H1 (cell line): ENCODE measurements at regions not wholly inside any gene's neighbourhood (a gene's known extent, or its start where the extent isn't known, plus 50 kb on each side); places are given as distances from the start of the nearest gene placed in this dataset.

Experiments used
- CTCF ChIA-PET: fragments of 300-600 bp; sonication (Branson Sonifier 250); formaldehyde crosslinking; loops from one replicate; lab custom pipeline; 2021; ENCODE audit not compliant: partially characterized antibody; lab: Charles Lee
- POLR2A ChIA-PET: fragments of 300-600 bp; sonication (Branson Sonifier 250); formaldehyde crosslinking; loops from one replicate; lab custom pipeline; 2021; ENCODE audit warnings: inconsistent platforms; ENCODE audit not compliant: partially characterized antibody; lab: Charles Lee
- DNase-seq, 2 experiments: peaks; one replicate each; pipeline versions ENCODE4 v3.0.0 to v3.0.0-alpha.2; 2010 to 2022; ENCODE audit warnings: low spot score in 2 of 2, low read depth in 1 of 2, mixed read lengths in 1 of 2
- FAIRE-seq: peaks from 2 replicates; lab custom pipeline; 2011; peaks lifted over from hg19 to GRCh38; lab: Jason Lieb, UNC
- H2AFZ ChIP-seq: 2 replicates; pipeline ENCODE4 v1.8.1; 2012; ENCODE audit warnings: low read length, inconsistent platforms
- H2AK5ac ChIP-seq: 2 replicates; pipeline ENCODE4 v1.6.1; 2013; ENCODE audit warnings: low read depth, low read length
- H2BK120ac ChIP-seq: replicated peaks from 2 replicates; pipeline ENCODE3; 2013; ENCODE audit warnings: low read depth, low read length, inconsistent platforms
- H2BK12ac ChIP-seq: 2 replicates; pipeline ENCODE4 v1.6.1; 2013; ENCODE audit warnings: low read depth, low read length
- H2BK15ac ChIP-seq: 2 replicates; pipeline ENCODE4 v1.6.1; 2013; ENCODE audit warnings: low read length
- H2BK20ac ChIP-seq: 2 replicates; pipeline ENCODE4 v1.6.1; 2013; ENCODE audit warnings: low read length
- H2BK5ac ChIP-seq: 2 replicates; pipeline ENCODE4 v1.6.1; 2013; ENCODE audit warnings: low read depth, low read length
- H3K14ac ChIP-seq: 2 replicates; pipeline ENCODE4 v1.6.1; 2013; ENCODE audit warnings: inconsistent platforms; ENCODE audit not compliant: insufficient read length
- H3K18ac ChIP-seq: 2 replicates; pipeline ENCODE4 v1.6.1; 2013; ENCODE audit warnings: low read length; ENCODE audit errors: extremely low read depth
- H3K23ac ChIP-seq: 2 replicates; pipeline ENCODE4 v1.6.1; 2013; ENCODE audit warnings: inconsistent platforms; ENCODE audit not compliant: insufficient read length
- H3K23me2 ChIP-seq: 2 replicates; pipeline ENCODE4 v1.6.1; 2013; ENCODE audit warnings: low read depth, low read length
- H3K27ac ChIP-seq: 2 replicates; pipeline ENCODE4 v1.6.1; 2011; ENCODE audit warnings: low read depth, low read length, inconsistent platforms
- H3K27me3 ChIP-seq, 4 experiments: replicated peaks in 1 of 4; 1 replicate in 1 of 4; 2 replicates in 3 of 4; pipeline versions ENCODE4 v1.6.1 to v1.8.1; 2011 to 2013; ENCODE audit warnings: low read length in 3 of 4, mild to moderate bottlenecking in 3 of 4, inconsistent platforms in 2 of 4, mixed read lengths in 2 of 4, moderate library complexity in 1 of 4; ENCODE audit not compliant: control insufficient read depth in 3 of 4, insufficient read depth in 3 of 4; ENCODE audit errors: extremely low read depth in 1 of 4
- H3K36me3 ChIP-seq, 4 experiments: 2 replicates each; pipeline versions ENCODE4 v1.6.1 to v1.8.1; 2011 to 2013; ENCODE audit warnings: mild to moderate bottlenecking in 4 of 4, low read length in 3 of 4, moderate library complexity in 2 of 4, control low read depth in 1 of 4, inconsistent platforms in 1 of 4; ENCODE audit not compliant: insufficient read depth in 4 of 4, control insufficient read depth in 2 of 4
- H3K4ac ChIP-seq: replicated peaks from 2 replicates; pipeline ENCODE3; 2013; ENCODE audit warnings: low read length, low read depth, mixed read lengths, inconsistent platforms; ENCODE audit not compliant: insufficient read length
- H3K4me1 ChIP-seq, 4 experiments: replicated peaks in 1 of 4; 1 replicate in 1 of 4; 2 replicates in 3 of 4; pipeline versions ENCODE4 v1.6.1 to v1.8.1; 2011 to 2013; ENCODE audit warnings: low read length in 3 of 4, inconsistent platforms in 2 of 4, mixed read lengths in 1 of 4; ENCODE audit not compliant: insufficient read depth in 4 of 4, control insufficient read depth in 3 of 4
- H3K4me2 ChIP-seq, 2 experiments: 2 replicates each; pipeline versions ENCODE4 v1.6.1 to v1.8.1; 2011 to 2013; ENCODE audit warnings: low read depth in 2 of 2, low read length in 2 of 2, control low read depth in 1 of 2, inconsistent platforms in 1 of 2, mild to moderate bottlenecking in 1 of 2; ENCODE audit not compliant: insufficient read depth in 1 of 2
- H3K4me3 ChIP-seq, 4 experiments: fragments of 200-600, 300-600 bp in 1 of 4; sonication (generic), shearing (Covaris generic), sonication (Bioruptor Twin) in 1 of 4; 2 replicates each; pipeline versions ENCODE4 v1.5.1 to v1.8.1; 2011 to 2016; ENCODE audit warnings: low read length in 4 of 4, low read depth in 3 of 4, control low read depth in 2 of 4, inconsistent platforms in 2 of 4, mild to moderate bottlenecking in 2 of 4, mixed read lengths in 1 of 4, moderate library complexity in 1 of 4; ENCODE audit not compliant: insufficient read depth in 2 of 4; ENCODE audit errors: extremely low read depth in 1 of 4
- H3K56ac ChIP-seq: replicated peaks from 2 replicates; pipeline ENCODE3; 2013; ENCODE audit warnings: low read depth, mild to moderate bottlenecking, mixed read lengths, low read length, inconsistent platforms; ENCODE audit not compliant: insufficient read length
- H3K79me1 ChIP-seq: 2 replicates; pipeline ENCODE4 v1.6.1; 2013; ENCODE audit warnings: low read depth, low read length, control low read depth
- H3K79me2 ChIP-seq, 2 experiments: 2 replicates each; pipeline versions ENCODE4 v1.6.1 to v1.8.1; 2012 to 2013; ENCODE audit warnings: low read length in 2 of 2, mild to moderate bottlenecking in 2 of 2, inconsistent platforms in 1 of 2; ENCODE audit not compliant: insufficient read depth in 2 of 2, control insufficient read depth in 1 of 2
- H3K9ac ChIP-seq, 4 experiments: replicated peaks in 1 of 4; 1 replicate in 1 of 4; 2 replicates in 3 of 4; pipeline versions ENCODE4 v1.6.1 to v1.8.1; 2011 to 2013; ENCODE audit warnings: low read depth in 3 of 4, low read length in 3 of 4, control low read depth in 2 of 4, mild to moderate bottlenecking in 2 of 4, moderate library complexity in 2 of 4, inconsistent platforms in 1 of 4; ENCODE audit errors: extremely low read depth in 1 of 4
- H3K9me3 ChIP-seq, 2 experiments: 2 replicates each; pipeline versions ENCODE4 v1.6.1 to v1.8.1; 2012 to 2013; ENCODE audit warnings: mild to moderate bottlenecking in 2 of 2, moderate library complexity in 2 of 2, control low read depth in 1 of 2, inconsistent platforms in 1 of 2, low read depth in 1 of 2, low read length in 1 of 2, mixed read lengths in 1 of 2; ENCODE audit not compliant: insufficient read depth in 2 of 2
- H4K20me1 ChIP-seq, 2 experiments: replicated peaks in 1 of 2; 2 replicates each; pipeline versions ENCODE3 to v1.8.1; 2011 to 2013; ENCODE audit warnings: inconsistent platforms in 2 of 2, low read length in 2 of 2, mild to moderate bottlenecking in 1 of 2; ENCODE audit not compliant: insufficient read depth in 2 of 2, control insufficient read depth in 1 of 2
- H4K5ac ChIP-seq: 2 replicates; pipeline ENCODE4 v1.6.1; 2013; ENCODE audit warnings: low read length, low read depth, mixed read lengths, inconsistent platforms; ENCODE audit not compliant: insufficient read length
- H4K8ac ChIP-seq: 2 replicates; pipeline ENCODE4 v1.8.0; 2013; ENCODE audit warnings: mild to moderate bottlenecking, moderate library complexity, low read length, inconsistent platforms; ENCODE audit not compliant: insufficient read depth; ENCODE audit errors: extremely low read depth
- H4K91ac ChIP-seq: replicated peaks from 2 replicates; pipeline ENCODE3; 2013; ENCODE audit warnings: low read length, mixed read lengths, inconsistent platforms; ENCODE audit not compliant: insufficient read length
- ATF2 ChIP-seq: IDR thresholded peaks from 2 replicates; pipeline ENCODE4 v1.6.1; 2012; ENCODE audit warnings: low read length, inconsistent platforms
- BCL11A ChIP-seq, 2 experiments: IDR thresholded peaks; one replicate each; pipeline ENCODE4 v1.6.1; 2011; ENCODE audit warnings: low read depth in 2 of 2, low read length in 2 of 2, mild to moderate bottlenecking in 2 of 2
- CBX8 ChIP-seq: fragments of 300-800, 300-1000 bp; sonication (generic); IDR thresholded peaks from 2 replicates; pipeline ENCODE4 v1.7.1; 2016; ENCODE audit warnings: low read depth, low read length, borderline replicate concordance
- CTCF ChIP-seq, 3 experiments: IDR thresholded peaks; 1 replicate in 2 of 3; 2 replicates in 1 of 3; pipeline versions ENCODE4 v1.5.1 to v1.6.1; 2011; ENCODE audit warnings: low read length in 3 of 3, mild to moderate bottlenecking in 3 of 3, inconsistent platforms in 2 of 3, low read depth in 1 of 3, moderate library complexity in 1 of 3; ENCODE audit not compliant: insufficient read depth in 1 of 3; ENCODE audit errors: control extremely low read depth in 1 of 3
- HDAC6 ChIP-seq: IDR thresholded peaks from one replicate; pipeline ENCODE4 v1.7.1; 2012; ENCODE audit warnings: low read depth, mild to moderate bottlenecking, inconsistent platforms, low read length, moderate library complexity
- JUND ChIP-seq: IDR thresholded peaks from 2 replicates; pipeline ENCODE4 v1.6.1; 2011; ENCODE audit warnings: mild to moderate bottlenecking, improper control_type of control experiment, low read length
- PHF8 ChIP-seq: fragments of 200-600 bp; sonication (generic); conservative IDR thresholded peaks from 2 replicates; pipeline ENCODE4 v1.7.1; 2012; ENCODE audit warnings: low read depth, mild to moderate bottlenecking, inconsistent platforms, low read length, moderate library complexity
- SP2 ChIP-seq: IDR thresholded peaks from 2 replicates; pipeline ENCODE4 v1.6.1; 2012; ENCODE audit warnings: mild to moderate bottlenecking, low read length, inconsistent platforms
- TAF1 ChIP-seq: IDR thresholded peaks from 2 replicates; pipeline ENCODE4 v1.6.1; 2011; ENCODE audit warnings: mild to moderate bottlenecking, low read depth, low read length
- ZNF274 ChIP-seq: IDR thresholded peaks from 2 replicates; pipeline ENCODE4 v1.7.0; 2012; ENCODE audit warnings: low read length, borderline replicate concordance; ENCODE audit errors: extremely low read depth
- WGBS, 2 experiments: shearing (Covaris generic) in 1 of 2; methylation state at CpG; one replicate each; pipeline versions ENCODE4 v1.1.6 to v1.1.7; 2013 to 2015; ENCODE audit warnings: low lambda C conversion rate in 2 of 2, mixed read lengths in 2 of 2, inconsistent platforms in 1 of 2, low coverage in 1 of 2, missing lambda C conversion rate in 1 of 2; ENCODE audit not compliant: insufficient replicate concordance in 2 of 2, insufficient coverage in 1 of 2, insufficient read length in 1 of 2; ENCODE audit errors: extremely low coverage in 1 of 2, missing lambda C conversion rate in 1 of 2; 5-methylcytosine and 5-hydroxymethylcytosine counted together

GRCh38 chr7:156237614-156238013 is 403.0 kb upstream of the RNF32 start:
- Histone ChIP-seq H2BK20ac (no peak overlapping the region), H3K23me2 (peaks cover 6% of the 10 kb centered on the region; the same call in 1 of the 2 replicates), H3K79me2 (no peaks in the 10 kb centered on the region), H3K4me2 (no peak overlapping the region), H3K18ac (no peak overlapping the region), H3K27ac (no peak overlapping the region), H2AFZ (no peak overlapping the region; the same call in 1 of the 2 replicates), H2BK120ac (no peak overlapping the region), H3K79me1 (no peaks in the 10 kb centered on the region), H3K36me3 (no peaks in the 10 kb centered on the region), H4K20me1 (peaks cover 0 to 2% of the 10 kb centered on the region in 2 experiments), H2BK5ac (no peak overlapping the region), H2AK5ac (peak overlapping the region; percentile 11; the same call in 1 of the 2 replicates), H3K9me3 (no peaks in the 10 kb centered on the region), H2BK12ac (peak overlapping the region; percentile 45; the same call in 1 of the 2 replicates), H3K4ac (peak overlapping the region; percentile 80), H3K23ac (peak overlapping the region; percentile 86), H3K27me3 (no peaks in the 10 kb centered on the region), H3K4me3 (no peak overlapping the region), H4K91ac (peak overlapping the region; percentile 87), H4K8ac (no peak overlapping the region), H3K56ac (no peak overlapping the region), H3K9ac (no peak overlapping the region), H3K4me1 (no peaks in the 10 kb centered on the region), H4K5ac (peak overlapping the region; percentile 12), H3K14ac (peak overlapping the region; percentile 40), H2BK15ac (no peak overlapping the region)
- ChIA-PET CTCF (interaction anchor here (0.6 kb wide), 1 partner anchor 1163 kb away, joined by 3 read pairs; no protein-coding TSS in a partner anchor), POLR2A (no interaction called here)
- 92% methylated on average over 6 of the region's 6 CpGs; no CpG with 5 or more reads in 1 of the 2 experiments for WGBS, 2 experiments
- no peak for FAIRE-seq
- peak in 1 of 2 experiments; percentile 11 for DNase-seq
- no peak for TF ChIP-seq ATF2
- no peak for TF ChIP-seq BCL11A (IDR thresholded peaks at IDR 0.05; ENCODE audit: low read depth in 2 of 2, low read length in 2 of 2)
- TF ChIP-seq JUND: no peak
- no peak for TF ChIP-seq SP2
- TF ChIP-seq ZNF274: no peak
- TF ChIP-seq HDAC6: no peak
- no peak for TF ChIP-seq TAF1
- no peak for TF ChIP-seq PHF8
- no peak for TF ChIP-seq CBX8
- no peak for TF ChIP-seq CTCF (IDR thresholded peaks at IDR 0.05; ENCODE audit: control extremely low read depth in 1 of 3, insufficient read depth in 1 of 3, low read depth in 1 of 3, low read length in 3 of 3)
